SHP77 treated with DMSO at 0.1 percent for 48 hours (cell line): ENCODE measurements at regions not wholly inside any gene's neighbourhood (a gene's known extent, or its start where the extent isn't known, plus 50 kb on each side); places are given as distances from the start of the nearest gene placed in this dataset.
A peak's percentile ranks its signal among the peaks of the same experiment; 100 is the strongest.
"Not testable (repeated sequence)": the region's sequence is repeated elsewhere in the genome, so short reads cannot be mapped to it uniquely, and the experiment has no call there.

Experiments used
- DNase-seq: peaks from one replicate; lab custom pipeline; 2025; lab: John Stamatoyannopoulos, UW

GRCh38 chr5:68661237-68661636 is 432.6 kb upstream of the SLC30A5 start:
- peak; percentile 13 for DNase-seq

- DNase-seq: no peak
These were observed 431.0 kb upstream of the SLC30A5 start for GRCh38 chr5:68662804-68663307.

GRCh38 chr5:68669864-68670575 is 423.8 kb upstream of the SLC30A5 start:
- no peak for DNase-seq

GRCh38 chr5:68673106-68673822 is 420.6 kb upstream of the SLC30A5 start:
- no peak for DNase-seq

GRCh38 chr5:68673823-68674180 is 420.0 kb upstream of the SLC30A5 start:
- DNase-seq: no peak

GRCh38 chr5:68679041-68679440 is 414.8 kb upstream of the SLC30A5 start:
- DNase-seq: no peak

GRCh38 chr5:68680366-68680765 is 413.4 kb upstream of the SLC30A5 start:
- DNase-seq: no peak

GRCh38 chr5:68681929-68682328 is 411.9 kb upstream of the SLC30A5 start:
- DNase-seq: no peak

- no peak for DNase-seq
These were observed 411.2 kb upstream of the SLC30A5 start for GRCh38 chr5:68682400-68683160.

- no peak for DNase-seq
These were observed 410.2 kb upstream of the SLC30A5 start for GRCh38 chr5:68683632-68684036.

- DNase-seq: no peak
These were observed 408.0 kb upstream of the SLC30A5 start for GRCh38 chr5:68685863-68686262.

- no peak for DNase-seq
These were observed 405.3 kb upstream of the SLC30A5 start for GRCh38 chr5:68688547-68688946.

- DNase-seq: no peak
These were observed 404.8 kb upstream of the SLC30A5 start for GRCh38 chr5:68689010-68689409.

- not testable (repeated sequence) for DNase-seq
These were observed 401.9 kb upstream of the SLC30A5 start for GRCh38 chr5:68691874-68692273.

- DNase-seq: no peak
These were observed 395.5 kb upstream of the SLC30A5 start for GRCh38 chr5:68698025-68698940.

- no peak for DNase-seq
These were observed 393.8 kb upstream of the SLC30A5 start for GRCh38 chr5:68699966-68700365.

- DNase-seq: no peak
These were observed 386.2 kb upstream of the SLC30A5 start for GRCh38 chr5:68707575-68707974.

GRCh38 chr5:68708156-68708841 is 385.5 kb upstream of the SLC30A5 start:
- DNase-seq: no peak

GRCh38 chr5:68708842-68709170 is 385.0 kb upstream of the SLC30A5 start:
- no peak for DNase-seq

- DNase-seq: no peak
These were observed 384.6 kb upstream of the SLC30A5 start for GRCh38 chr5:68709239-68709638.

GRCh38 chr5:68710514-68710913 is 383.3 kb upstream of the SLC30A5 start:
- no peak for DNase-seq
